Aorta (tissue), 5 donors: ENCODE measurements at regions not wholly inside any gene's neighbourhood (a gene's known extent, or its start where the extent isn't known, plus 50 kb on each side); places are given as distances from the start of the nearest gene placed in this dataset.

Experiments used
- ATAC-seq: fragments of 200-7000 bp; cut with Tn5 transposase; one replicate; pipeline ENCODE4 v1.9.1; 2022; ENCODE audit warnings: moderate library complexity; ENCODE audit not compliant: low FRiP score
- DNase-seq, 2 donors: peaks; one replicate each; pipeline ENCODE4 v3.0.0-alpha.2; 2020
- H3K27ac ChIP-seq, 2 donors: one replicate each; pipeline ENCODE4 v1.5.1; 2013; ENCODE audit warnings: low read length in 2 of 2, mild to moderate bottlenecking in 2 of 2, moderate library complexity in 2 of 2, control low read depth in 1 of 2, inconsistent platforms in 1 of 2, low read depth in 1 of 2
- H3K27me3 ChIP-seq, 2 donors: one replicate each; pipeline ENCODE4 v1.6.1; 2013; ENCODE audit warnings: control low read depth in 1 of 2, low read length in 1 of 2, mild to moderate bottlenecking in 1 of 2, moderate library complexity in 1 of 2; ENCODE audit not compliant: insufficient read depth in 2 of 2, control insufficient read depth in 1 of 2
- H3K36me3 ChIP-seq, 2 donors: one replicate each; pipeline ENCODE4 v1.6.1; 2013; ENCODE audit warnings: control low read depth in 1 of 2, low read length in 1 of 2, mild to moderate bottlenecking in 1 of 2; ENCODE audit not compliant: insufficient read depth in 2 of 2, control insufficient read depth in 1 of 2
- H3K4me1 ChIP-seq, 2 donors: one replicate each; pipeline ENCODE4 v1.6.1; 2013; ENCODE audit warnings: low read length in 2 of 2, control low read depth in 1 of 2, mild to moderate bottlenecking in 1 of 2, moderate library complexity in 1 of 2; ENCODE audit not compliant: insufficient read depth in 2 of 2, control insufficient read depth in 1 of 2
- H3K4me3 ChIP-seq, 2 donors: one replicate each; pipeline ENCODE4 v1.5.1; 2013; ENCODE audit warnings: low read length in 2 of 2, control low read depth in 1 of 2, mild to moderate bottlenecking in 1 of 2
- H3K9me3 ChIP-seq: one replicate; pipeline ENCODE4 v1.6.1; 2013; ENCODE audit warnings: mild to moderate bottlenecking, low read length; ENCODE audit not compliant: control insufficient read depth
- WGBS, 2 donors: extraction: QIAGEN DNeasy Blood & Tissue Kit; methylation state at CpG; one replicate each; pipeline ENCODE4 v1.1.7; 2013; 5-methylcytosine and 5-hydroxymethylcytosine counted together
- intact Hi-C, 2 donors: fragments of 100-400 bp; cut with DNase I; formaldehyde crosslinking; loops; one replicate each; pipeline versions ENCODE4 v1.14.2 to v1.15.0; 2022
- donor health status: healthy with polysubstance abuse.
- donor health status: Bipolar disorder and iron deficiency.
- donor health status: DM: no; HTN: no; CAD: no.
- donor health status: DM: no; HTN: no; CAD: no.
- donor health status: DM: yes; HTN: yes; CAD: no.

GRCh38 chr2:153196378-153197058 lies 282.0 kb downstream of the RPRM start:
- Histone ChIP-seq H3K4me1 (no peaks in the 10 kb centered on the region), H3K9me3 (peaks cover 3% of the 10 kb centered on the region), H3K27ac (no peak overlapping the region), H3K36me3 (no peaks in the 10 kb centered on the region), H3K27me3 (no peaks in the 10 kb centered on the region), H3K4me3 (no peak overlapping the region)
- WGBS, 2 donors, result 80 to 91% methylated on average over 8 of the region's 8 CpGs
- intact Hi-C loops, result no loop called here
- ATAC-seq (peak; percentile 8), DNase-seq (peak in 1 of 2 donors; percentile 40)

GRCh38 chr2:153195342-153195741 lies 283.2 kb downstream of the RPRM start:
- 83 to 87% methylated on average over 2 of the region's 2 CpGs for WGBS, 2 donors

GRCh38 chr2:153189091-153189888 lies 289.3 kb downstream of the RPRM start:
- no peaks in the 10 kb centered on the region for H3K4me1 ChIP-seq
- intact Hi-C loops, result no loop called here
- DNase-seq (no peak), ATAC-seq (no peak)
- no peaks in the 10 kb centered on the region for H3K9me3 ChIP-seq
- WGBS, 2 donors, result 78 to 81% methylated on average over 3 of the region's 3 CpGs
- H3K27me3 ChIP-seq, result no peaks in the 10 kb centered on the region
- H3K4me3 ChIP-seq, result no peak overlapping the region
- H3K36me3 ChIP-seq, result no peaks in the 10 kb centered on the region
- no peak overlapping the region for H3K27ac ChIP-seq

More at GRCh38 chr2:153195342-153195741, 283.2 kb downstream of the RPRM start:
- no peaks in the 10 kb centered on the region for H3K4me1 ChIP-seq
- no peaks in the 10 kb centered on the region for H3K36me3 ChIP-seq
- DNase-seq, result peak in 1 of 2 donors; percentile 48
- H3K9me3 ChIP-seq, result peaks cover 3% of the 10 kb centered on the region
- H3K27me3 ChIP-seq, result no peaks in the 10 kb centered on the region
- H3K4me3 ChIP-seq, result no peak overlapping the region
- intact Hi-C loops, result no loop called here
- ATAC-seq, result no peak
- H3K27ac ChIP-seq, result no peak overlapping the region

GRCh38 chr2:153179808-153180207 lies 298.8 kb downstream of the RPRM start:
- Histone ChIP-seq H3K27ac (no peak overlapping the region), H3K9me3 (no peaks in the 10 kb centered on the region), H3K4me1 (no peaks in the 10 kb centered on the region), H3K36me3 (no peaks in the 10 kb centered on the region), H3K27me3 (no peaks in the 10 kb centered on the region), H3K4me3 (no peak overlapping the region)
- WGBS, 2 donors, result 93 to 95% methylated on average over 1 of the region's 1 CpG
- intact Hi-C loops, result no loop called here
- ATAC-seq, result no peak
- DNase-seq, result no peak

DNA sequence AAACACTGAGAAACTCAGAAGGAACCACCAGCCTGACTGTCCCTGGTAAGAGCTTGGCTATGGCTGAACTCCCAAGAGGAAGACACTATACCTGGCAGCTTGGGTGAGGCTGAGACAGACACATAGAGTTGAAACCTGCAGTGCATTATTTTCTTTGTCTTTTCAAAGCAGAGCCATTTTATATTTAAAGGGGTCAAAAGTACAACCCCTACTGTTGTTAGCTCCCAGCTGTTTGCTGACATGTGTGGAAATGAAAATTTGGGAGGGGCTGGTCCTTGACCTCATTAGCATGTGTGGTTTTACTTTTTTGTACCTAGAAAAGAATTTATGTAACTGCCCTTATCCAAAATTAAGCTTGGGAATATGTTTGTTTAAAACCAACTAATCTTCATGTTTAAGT lies 309.0 kb downstream of the RPRM start:
- intact Hi-C loops, result loop anchor here in 1 of 2 donors (10.0 kb wide), 1 partner anchor 305 kb away; the partner anchor contains the start of gene RPRM
- ATAC-seq, result no peak
- H3K36me3 ChIP-seq, result no peaks in the 10 kb centered on the region

DNA sequence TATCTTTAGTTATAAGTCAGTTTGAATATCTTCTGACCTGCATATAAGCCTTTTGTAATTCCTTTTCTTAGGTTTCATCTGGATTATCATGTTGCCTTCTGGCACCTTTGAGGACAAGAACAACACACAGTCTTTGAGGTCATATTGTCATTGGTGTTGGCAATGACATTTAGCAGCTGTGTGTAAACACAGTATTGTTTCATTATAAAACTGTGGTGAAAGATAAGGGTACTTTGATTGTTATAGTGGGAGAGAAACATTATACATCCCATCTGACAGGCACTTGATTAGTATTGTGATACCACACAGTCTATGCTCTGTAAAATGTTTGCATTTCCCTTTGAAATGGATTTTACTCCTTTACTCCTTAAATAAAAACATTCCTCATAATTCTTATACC lies 313.5 kb downstream of the RPRM start:
- intact Hi-C loops, result loop anchor here in 1 of 2 donors (10.0 kb wide), 1 partner anchor 310 kb away; the partner anchor contains the start of gene RPRM
- Histone ChIP-seq H3K27ac (no peak overlapping the region), H3K9me3 (peaks cover 2% of the 10 kb centered on the region), H3K4me1 (no peaks in the 10 kb centered on the region), H3K4me3 (no peak overlapping the region), H3K27me3 (no peaks in the 10 kb centered on the region), H3K36me3 (no peaks in the 10 kb centered on the region)
- ATAC-seq (no peak), DNase-seq (no peak)

More for the DNA sequence above, 309.0 kb downstream of the RPRM start:
- no peaks in the 10 kb centered on the region for H3K4me1 ChIP-seq
- H3K4me3 ChIP-seq, result no peak overlapping the region
- no peak for DNase-seq
- no peak overlapping the region for H3K27ac ChIP-seq
- no peaks in the 10 kb centered on the region for H3K27me3 ChIP-seq
- peaks cover 5% of the 10 kb centered on the region for H3K9me3 ChIP-seq

DNA sequence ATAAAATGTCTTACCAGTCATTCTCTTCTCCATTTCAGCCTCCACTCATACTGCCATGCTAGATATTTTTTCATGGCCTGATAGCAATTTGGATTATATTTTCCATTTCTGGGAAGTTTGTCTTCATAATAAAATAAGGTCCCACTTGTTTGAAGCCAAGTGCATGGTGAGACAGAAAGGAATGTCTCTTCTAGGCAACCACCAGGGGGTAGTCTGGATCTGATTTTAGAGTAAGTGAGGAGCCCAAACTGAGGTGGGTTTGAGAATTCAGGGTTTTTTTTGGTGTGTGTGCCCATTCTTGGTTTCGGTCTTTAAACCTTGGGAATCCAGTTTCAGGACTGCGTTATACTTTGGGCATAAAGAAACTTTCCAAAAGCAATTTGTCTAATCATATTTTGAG lies 315.5 kb downstream of the RPRM start:
- intact Hi-C loops, result loop anchor here in 1 of 2 donors (10.0 kb wide), 1 partner anchor 312 kb away; the partner anchor contains the start of gene RPRM
- Histone ChIP-seq H3K27ac (no peak overlapping the region), H3K4me3 (no peak overlapping the region), H3K27me3 (no peaks in the 10 kb centered on the region), H3K4me1 (no peaks in the 10 kb centered on the region), H3K36me3 (no peaks in the 10 kb centered on the region), H3K9me3 (peaks cover 2% of the 10 kb centered on the region)
- 62 to 70% methylated on average over 2 of the region's 2 CpGs for WGBS, 2 donors
- DNase-seq (no peak), ATAC-seq (no peak)

DNA sequence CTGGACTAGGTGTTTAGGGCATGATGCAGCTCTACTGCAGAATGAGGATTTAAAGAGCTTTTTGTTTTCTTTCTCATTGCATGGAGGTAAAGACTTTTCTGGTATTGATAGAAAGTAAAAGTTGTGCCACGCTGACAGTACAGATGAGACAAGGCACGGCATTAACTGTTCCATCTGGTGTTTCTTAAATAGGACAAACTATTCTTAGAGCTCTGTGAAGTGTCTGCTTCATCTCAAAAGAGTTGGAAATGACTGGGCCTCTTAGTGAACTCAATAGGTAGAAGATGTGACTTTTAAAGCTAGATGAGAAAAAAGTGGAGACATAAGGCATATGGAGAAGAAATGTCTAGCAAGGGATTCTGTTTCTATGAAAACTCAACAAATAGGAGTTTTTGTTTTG lies 321.8 kb downstream of the RPRM start:
- Histone ChIP-seq H3K27ac (no peak overlapping the region), H3K9me3 (no peaks in the 10 kb centered on the region), H3K4me3 (no peak overlapping the region), H3K4me1 (no peaks in the 10 kb centered on the region), H3K36me3 (no peaks in the 10 kb centered on the region), H3K27me3 (no peaks in the 10 kb centered on the region)
- DNase-seq (no peak), ATAC-seq (no peak)
- intact Hi-C loops, result no loop called here
- WGBS, 2 donors, result 73 to 74% methylated on average over 2 of the region's 2 CpGs

DNA sequence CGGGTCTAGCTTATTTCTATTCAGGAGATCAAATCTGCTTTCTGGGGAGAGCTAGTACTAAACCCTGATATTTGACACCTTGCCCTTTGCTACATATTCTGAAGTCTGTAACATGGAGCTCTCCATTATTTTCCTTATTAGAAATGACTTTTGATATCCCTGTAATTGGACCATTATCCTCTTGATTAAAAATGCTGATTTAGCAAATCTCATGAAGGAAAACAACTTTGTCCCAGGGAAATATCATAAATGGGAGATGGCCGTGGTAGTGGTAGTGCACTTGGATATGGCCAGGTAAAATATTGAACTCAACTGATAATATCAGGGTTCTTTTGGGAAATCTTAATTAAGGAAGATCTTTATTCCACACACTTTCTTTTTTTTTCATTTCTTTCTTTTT lies 326.5 kb downstream of the RPRM start:
- Histone ChIP-seq H3K4me1 (no peaks in the 10 kb centered on the region), H3K27me3 (no peaks in the 10 kb centered on the region), H3K36me3 (no peaks in the 10 kb centered on the region), H3K4me3 (no peak overlapping the region), H3K9me3 (no peaks in the 10 kb centered on the region), H3K27ac (no peak overlapping the region)
- intact Hi-C loops, result no loop called here
- 82 to 89% methylated on average over 2 of the region's 2 CpGs for WGBS, 2 donors
- DNase-seq, result no peak
- no peak for ATAC-seq
